K562 (cell line): ENCODE measurements at regions not wholly inside any gene's neighbourhood (a gene's known extent, or its start where the extent isn't known, plus 50 kb on each side); places are given as distances from the start of the nearest gene placed in this dataset.

Experiments used
- CTCF ChIP-seq, 3 experiments: IDR thresholded peaks in 2 of 3; conservative IDR thresholded peaks in 1 of 3; 2 replicates each; pipeline ENCODE4 v1.5.1; 2011 to 2012; ENCODE audit warnings: low read length in 3 of 3, mild to moderate bottlenecking in 3 of 3, control low read depth in 2 of 3, improper control_type of control experiment in 1 of 3, inconsistent platforms in 1 of 3, low read depth in 1 of 3, mixed read lengths in 1 of 3, moderate library complexity in 1 of 3; ENCODE audit not compliant: insufficient read depth in 2 of 3
- FIP1L1 ChIP-seq: fragments of 200-400 bp; formaldehyde crosslinking; IDR thresholded peaks from 2 replicates; pipeline ENCODE4 v1.6.1; 2018; ENCODE audit warnings: mild to moderate bottlenecking, low read depth, low read length; ENCODE audit not compliant: poor library complexity, severe bottlenecking
- FOXP4 ChIP-seq: sonication (generic); formaldehyde crosslinking; IDR thresholded peaks from 2 replicates; pipeline ENCODE4 v1.8.0; 2022; ENCODE audit warnings: mild to moderate bottlenecking, missing genetic modification reagents, borderline replicate concordance
- MNT ChIP-seq, 2 experiments: fragments of 450-650 bp; conservative IDR thresholded peaks; 2 replicates each; pipeline ENCODE4 v1.6.1; 2017; ENCODE audit warnings: mild to moderate bottlenecking in 2 of 2, moderate library complexity in 2 of 2
- PPARD ChIP-seq: fragments of 250-450 bp; sonication (Bioruptor Pico); IDR thresholded peaks from 2 replicates; pipeline ENCODE4 v1.8.0; 2022; ENCODE audit warnings: inconsistent platforms, mild to moderate bottlenecking, moderate library complexity
- SNIP1 ChIP-seq: fragments of 450-650 bp; IDR thresholded peaks from 2 replicates; pipeline ENCODE4 v1.7.1; 2017; ENCODE audit warnings: low read depth, mild to moderate bottlenecking
- THRB ChIP-seq: fragments of 450-650 bp; formaldehyde crosslinking; conservative IDR thresholded peaks from 2 replicates; pipeline ENCODE4 v1.4.0; 2022; ENCODE audit warnings: mild to moderate bottlenecking, missing genetic modification characterization

- TF ChIP-seq FOXP4 (no peak), SNIP1 (no peak), MNT (conservative IDR thresholded peaks at IDR 0.05) (no peak), PPARD (CRISPR knock-in tag) (no peak), THRB (CRISPR knock-in tag) (no peak), FIP1L1 (no peak), CTCF (IDR thresholded peaks at IDR 0.05 in 2 of 3, conservative IDR thresholded peaks at IDR 0.05 in 1 of 3; ENCODE audit: insufficient read depth in 2 of 3, low read depth in 1 of 3, low read length in 3 of 3) (no peak)
These were observed 125.0 kb upstream of the HDGFL1 start for GRCh38 chr6:22444330-22444729.
